RWPE2 (cell line): ENCODE measurements at regions not wholly inside any gene's neighbourhood (a gene's known extent, or its start where the extent isn't known, plus 50 kb on each side); places are given as distances from the start of the nearest gene placed in this dataset.

Experiments used
- ATAC-seq: fragments of 200-7000 bp; cut with Tn5 transposase; 3 replicates; pipeline ENCODE4 v1.9.1; 2021; ENCODE audit warnings: low read depth
- DNase-seq: peaks from one replicate; pipeline ENCODE4 v3.0.0-alpha.2; 2020; ENCODE audit warnings: low spot score
- H3K27ac ChIP-seq: fragments of 450-650 bp; 2 replicates; pipeline ENCODE4 v1.5.1; 2017; ENCODE audit warnings: mild to moderate bottlenecking; ENCODE audit not compliant: poor library complexity, severe bottlenecking
- H3K27me3 ChIP-seq: fragments of 250-450 bp; sonication (Bioruptor Pico); 2 replicates; pipeline ENCODE4 v1.5.1; 2021; ENCODE audit warnings: mild to moderate bottlenecking, moderate library complexity; ENCODE audit not compliant: insufficient read depth, poor library complexity, severe bottlenecking
- H3K36me3 ChIP-seq: fragments of 250-450 bp; sonication (Bioruptor Pico); 2 replicates; pipeline ENCODE4 v1.5.1; 2020; ENCODE audit warnings: low read depth, mild to moderate bottlenecking, moderate library complexity
- H3K4me1 ChIP-seq: fragments of 250-450 bp; sonication (Bioruptor Pico); 2 replicates; pipeline ENCODE4 v1.5.1; 2021; ENCODE audit warnings: mild to moderate bottlenecking, moderate library complexity; ENCODE audit not compliant: insufficient read depth, poor library complexity, severe bottlenecking
- H3K4me3 ChIP-seq: fragments of 250-450 bp; sonication (Bioruptor Pico); 2 replicates; pipeline ENCODE4 v1.5.1; 2021; ENCODE audit warnings: mild to moderate bottlenecking, moderate library complexity; ENCODE audit not compliant: severe bottlenecking
- H3K9me3 ChIP-seq: fragments of 250-450 bp; sonication (Bioruptor Pico); 2 replicates; pipeline ENCODE4 v1.5.1; 2021; ENCODE audit warnings: mild to moderate bottlenecking, moderate library complexity; ENCODE audit not compliant: severe bottlenecking
- TF ChIP-seq, protein P1 (sequence below): fragments of 450-650 bp; IDR thresholded peaks from one replicate; pipeline ENCODE4 v1.5.1; 2017; ENCODE audit warnings: mild to moderate bottlenecking, moderate library complexity; ENCODE audit not compliant: poor library complexity, severe bottlenecking

DNA sequence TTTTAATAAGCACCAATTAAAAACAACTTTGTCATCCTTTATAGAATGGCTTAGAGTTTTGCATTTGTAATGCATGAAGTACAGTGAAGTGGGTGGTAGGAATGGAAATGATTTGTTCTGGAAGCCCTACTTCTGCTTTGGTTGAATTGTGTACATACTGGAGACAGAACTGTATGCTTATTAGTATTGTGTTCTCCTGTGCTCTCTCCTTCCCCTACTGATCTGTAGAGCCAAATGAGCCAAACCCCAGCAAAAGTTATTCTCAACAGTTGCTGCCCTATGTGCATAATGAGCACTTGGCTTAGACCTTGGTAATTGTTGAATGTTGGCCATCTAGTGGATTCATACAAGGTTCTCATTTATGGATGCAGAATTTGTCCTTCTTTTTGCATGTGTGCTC, 916.1 kb downstream of the GALC start:
- no peaks in the 10 kb centered on the region for H3K9me3 ChIP-seq
- no peak overlapping the region for H3K27ac ChIP-seq
- H3K36me3 ChIP-seq, result no peaks in the 10 kb centered on the region
- no peaks in the 10 kb centered on the region for H3K27me3 ChIP-seq
- ATAC-seq, result no peak
- no peak overlapping the region for H3K4me3 ChIP-seq
- TF ChIP-seq, protein P1, sequence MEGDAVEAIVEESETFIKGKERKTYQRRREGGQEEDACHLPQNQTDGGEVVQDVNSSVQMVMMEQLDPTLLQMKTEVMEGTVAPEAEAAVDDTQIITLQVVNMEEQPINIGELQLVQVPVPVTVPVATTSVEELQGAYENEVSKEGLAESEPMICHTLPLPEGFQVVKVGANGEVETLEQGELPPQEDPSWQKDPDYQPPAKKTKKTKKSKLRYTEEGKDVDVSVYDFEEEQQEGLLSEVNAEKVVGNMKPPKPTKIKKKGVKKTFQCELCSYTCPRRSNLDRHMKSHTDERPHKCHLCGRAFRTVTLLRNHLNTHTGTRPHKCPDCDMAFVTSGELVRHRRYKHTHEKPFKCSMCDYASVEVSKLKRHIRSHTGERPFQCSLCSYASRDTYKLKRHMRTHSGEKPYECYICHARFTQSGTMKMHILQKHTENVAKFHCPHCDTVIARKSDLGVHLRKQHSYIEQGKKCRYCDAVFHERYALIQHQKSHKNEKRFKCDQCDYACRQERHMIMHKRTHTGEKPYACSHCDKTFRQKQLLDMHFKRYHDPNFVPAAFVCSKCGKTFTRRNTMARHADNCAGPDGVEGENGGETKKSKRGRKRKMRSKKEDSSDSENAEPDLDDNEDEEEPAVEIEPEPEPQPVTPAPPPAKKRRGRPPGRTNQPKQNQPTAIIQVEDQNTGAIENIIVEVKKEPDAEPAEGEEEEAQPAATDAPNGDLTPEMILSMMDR, result no peak
- H3K4me1 ChIP-seq, result peaks cover 9% of the 10 kb centered on the region
- DNase-seq, result no peak

DNA sequence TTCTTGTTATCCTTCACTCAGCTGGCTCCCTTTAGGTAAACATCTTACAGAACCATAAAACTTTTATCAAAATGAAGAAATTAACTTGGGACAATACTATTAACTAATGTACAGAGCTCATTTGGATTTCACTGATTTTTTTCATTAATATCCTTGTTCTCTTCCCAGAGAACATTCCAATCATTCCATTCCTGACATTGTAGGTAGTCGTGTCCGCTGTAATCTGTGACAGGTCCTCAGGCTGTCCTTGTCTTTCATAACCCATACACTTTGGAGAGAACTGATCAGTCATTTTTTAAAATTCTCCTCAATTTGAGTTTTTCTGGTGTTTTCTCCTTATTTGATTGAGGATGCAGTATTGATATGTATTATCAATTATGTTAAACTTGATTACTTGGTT, 916.8 kb downstream of the GALC start:
- Histone ChIP-seq H3K27ac (no peak overlapping the region), H3K27me3 (no peaks in the 10 kb centered on the region), H3K4me1 (peaks cover 9% of the 10 kb centered on the region), H3K36me3 (no peaks in the 10 kb centered on the region), H3K9me3 (no peaks in the 10 kb centered on the region), H3K4me3 (no peak overlapping the region)
- DNase-seq (no peak), ATAC-seq (peak; percentile 56; the same call in 2 of the 3 replicates)
- TF ChIP-seq, protein P1, result no peak

DNA sequence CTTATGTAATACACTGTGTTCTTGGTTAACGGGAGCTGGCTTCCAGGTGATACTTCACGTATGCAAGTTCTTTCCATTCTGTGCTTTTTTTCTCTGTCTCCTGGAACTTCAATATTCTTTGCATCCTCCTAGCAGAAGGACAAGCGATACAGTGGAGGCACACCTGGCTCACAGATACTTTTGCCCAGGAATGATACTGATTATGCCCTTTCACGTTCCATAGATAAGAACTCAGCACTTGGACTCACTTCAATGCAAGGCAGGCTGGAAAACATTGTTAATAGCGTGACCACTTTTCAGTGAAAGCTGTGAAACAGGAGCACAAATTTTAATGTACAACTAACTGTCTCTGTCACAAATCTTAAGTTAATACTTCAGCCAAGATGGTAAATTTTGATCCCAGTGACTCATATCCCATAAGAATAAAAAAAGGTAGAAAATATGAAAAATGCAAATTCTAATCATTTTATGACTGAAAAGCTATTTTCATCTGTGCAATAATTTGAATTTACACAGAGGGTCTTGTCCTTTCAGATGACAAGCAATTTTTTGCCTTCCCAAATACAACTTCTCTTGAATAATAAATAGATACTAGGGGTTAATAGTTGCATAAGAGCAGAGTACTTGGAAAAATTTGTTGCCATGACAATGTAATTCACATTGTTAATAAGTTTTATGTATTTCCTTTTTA, 919.0 kb downstream of the GALC start:
- no peaks in the 10 kb centered on the region for H3K27me3 ChIP-seq
- H3K4me1 ChIP-seq, result peaks cover 9% of the 10 kb centered on the region
- TF ChIP-seq, protein P1, result no peak
- DNase-seq, result no peak
- ATAC-seq, result no peak
- H3K9me3 ChIP-seq, result no peaks in the 10 kb centered on the region
- no peak overlapping the region for H3K4me3 ChIP-seq
- H3K27ac ChIP-seq, result no peak overlapping the region
- H3K36me3 ChIP-seq, result no peaks in the 10 kb centered on the region

DNA sequence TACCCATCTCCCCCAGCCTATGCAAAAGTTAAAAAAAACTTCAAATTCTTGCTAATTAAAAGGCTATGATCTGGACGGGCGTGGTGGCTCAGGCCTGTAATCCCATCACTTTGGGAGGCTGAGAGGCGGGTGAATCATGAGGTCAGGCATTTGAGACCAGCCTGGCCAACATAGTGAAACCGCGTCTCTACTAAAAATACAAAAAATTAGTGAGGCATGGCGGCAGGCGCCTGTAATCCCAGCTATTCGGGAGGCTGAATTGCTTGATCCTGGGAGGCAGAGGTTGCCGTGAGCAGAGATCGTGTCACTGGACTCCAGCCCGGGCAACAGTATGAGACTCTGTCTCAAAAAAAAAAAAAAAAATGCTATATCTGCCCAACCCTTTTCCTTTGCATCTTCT, 925.4 kb downstream of the GALC start:
- Histone ChIP-seq H3K9me3 (no peaks in the 10 kb centered on the region), H3K36me3 (no peaks in the 10 kb centered on the region), H3K4me1 (peaks cover 5% of the 10 kb centered on the region), H3K27me3 (no peaks in the 10 kb centered on the region), H3K4me3 (no peak overlapping the region), H3K27ac (no peak overlapping the region)
- TF ChIP-seq, protein P1, result no peak
- ATAC-seq (no peak), DNase-seq (no peak)

DNA sequence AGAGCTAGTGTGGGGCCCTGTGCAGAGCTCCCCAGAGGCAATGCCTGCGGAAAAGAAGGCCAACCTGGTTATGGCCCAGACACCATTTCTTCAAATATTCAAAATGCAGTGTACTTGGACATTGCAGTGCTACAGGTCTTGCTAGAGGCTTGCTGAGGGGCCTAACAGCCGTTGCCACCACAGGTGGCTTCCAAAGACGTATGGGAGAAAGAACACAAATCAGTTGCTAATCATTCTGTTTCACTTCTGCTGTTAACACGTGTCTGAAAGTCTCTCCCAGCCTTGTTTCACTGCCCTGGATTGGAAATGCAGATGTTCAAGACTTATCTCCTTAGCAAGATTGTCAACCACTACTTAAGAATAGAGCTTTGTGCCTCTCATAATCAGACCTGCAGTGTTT, 925.9 kb downstream of the GALC start:
- ATAC-seq (no peak), DNase-seq (no peak)
- peaks cover 5% of the 10 kb centered on the region for H3K4me1 ChIP-seq
- no peaks in the 10 kb centered on the region for H3K36me3 ChIP-seq
- H3K9me3 ChIP-seq, result no peaks in the 10 kb centered on the region
- TF ChIP-seq, protein P1, result no peak
- no peaks in the 10 kb centered on the region for H3K27me3 ChIP-seq
- H3K4me3 ChIP-seq, result no peak overlapping the region
- H3K27ac ChIP-seq, result no peak overlapping the region
